K562 (cell line): ENCODE measurements at regions not wholly inside any gene's neighbourhood (a gene's known extent, or its start where the extent isn't known, plus 50 kb on each side); places are given as distances from the start of the nearest gene placed in this dataset.

Experiments
- ATAC-seq: fragments of 200-7000 bp; cut with Tn5 transposase; 3 replicates; pipeline ENCODE4 v1.9.1; 2020; ENCODE audit warnings: moderate library complexity
- BruUV-seq: library from RNA; stranded (reverse); fragments of 400-500 nt; replicated peaks from 2 replicates; lab custom pipeline; 2021; lab: Mats Ljungman, UMichigan
- CTCF ChIA-PET: fragments of 300-600 bp; formaldehyde crosslinking; extraction: SDS; loops from one replicate; lab custom pipeline; 2021; ENCODE audit warnings: low intra/inter-chr PET ratio; lab: Yijun Ruan, JAX
- POLR2A ChIA-PET: fragments of 300-600, 350-650 bp; sonication (Branson Sonifier 250); formaldehyde crosslinking; extraction: SDS; loops from one replicate; lab custom pipeline; 2021; ENCODE audit warnings: antibody characterized with exemption, inconsistent platforms; lab: Yijun Ruan, JAX
- DNase-seq, 4 experiments: peaks; one replicate each; pipeline versions ENCODE4 v3.0.0 to v3.0.0-alpha.2; 2011 to 2018; ENCODE audit warnings: low spot score in 3 of 4, mixed read lengths in 3 of 4; ENCODE audit errors: extremely low read depth in 1 of 4
- FAIRE-seq: peaks from 2 replicates; lab custom pipeline; 2011; peaks lifted over from hg19 to GRCh38; lab: Jason Lieb, UNC
- H2AFZ ChIP-seq: 2 replicates; pipeline ENCODE4 v1.6.0; 2011; ENCODE audit warnings: low read depth, low read length, control low read depth, inconsistent platforms
- H3K27ac ChIP-seq: fragments of 200-600 bp; 3 replicates; pipeline ENCODE4 v1.8.0; 2011; ENCODE audit warnings: low read depth, mild to moderate bottlenecking, control low read depth, inconsistent platforms, low read length, moderate library complexity, mixed read lengths; ENCODE audit errors: extremely low read depth
- H3K27me3 ChIP-seq, 2 experiments: fragments of 300-600 bp in 1 of 2; 2 replicates in 1 of 2; 3 replicates in 1 of 2; pipeline versions ENCODE4 v1.6.0 to v1.8.0; 2011; ENCODE audit warnings: inconsistent platforms in 2 of 2, low read length in 2 of 2, mild to moderate bottlenecking in 1 of 2, mixed read lengths in 1 of 2, moderate library complexity in 1 of 2; ENCODE audit not compliant: control insufficient read depth in 2 of 2, insufficient read depth in 2 of 2
- H3K36me3 ChIP-seq: fragments of 300-600 bp; 3 replicates; pipeline ENCODE4 v1.8.0; 2011; ENCODE audit warnings: mild to moderate bottlenecking, low read length, inconsistent platforms; ENCODE audit not compliant: control insufficient read depth, insufficient read depth
- H3K4me1 ChIP-seq, 2 experiments: fragments of 200-600 bp in 1 of 2; replicated peaks in 1 of 2; 2 replicates in 1 of 2; 3 replicates in 1 of 2; pipeline versions ENCODE4 v1.5.1 to v1.8.0; 2011; ENCODE audit warnings: inconsistent platforms in 2 of 2, low read length in 2 of 2, mild to moderate bottlenecking in 1 of 2, mixed read lengths in 1 of 2, moderate library complexity in 1 of 2; ENCODE audit not compliant: control insufficient read depth in 2 of 2, insufficient read depth in 2 of 2
- H3K4me2 ChIP-seq: 2 replicates; pipeline ENCODE4 v1.6.1; 2011; ENCODE audit warnings: low read length, control low read depth, inconsistent platforms, mixed read lengths; ENCODE audit not compliant: insufficient read depth
- H3K4me3 ChIP-seq: fragments of 200-600 bp; sonication (generic), shearing (Covaris generic); 2 replicates; pipeline ENCODE4 v1.5.1; 2016; ENCODE audit warnings: control low read depth, inconsistent platforms
- H3K79me2 ChIP-seq: fragments of 200-600 bp; 3 replicates; pipeline ENCODE4 v1.8.0; 2011; ENCODE audit warnings: low read length, inconsistent platforms; ENCODE audit not compliant: control insufficient read depth, insufficient read depth
- H3K9ac ChIP-seq, 2 experiments: 2 replicates each; pipeline versions ENCODE4 v1.6.0 to v1.6.1; 2011; ENCODE audit warnings: low read depth in 2 of 2, low read length in 2 of 2, control low read depth in 1 of 2, inconsistent platforms in 1 of 2, mild to moderate bottlenecking in 1 of 2, mixed read lengths in 1 of 2; ENCODE audit not compliant: insufficient read depth in 1 of 2
- H3K9me1 ChIP-seq: one replicate; pipeline ENCODE4 v1.6.0; 2011; ENCODE audit warnings: inconsistent platforms, mild to moderate bottlenecking, low read length, moderate library complexity; ENCODE audit not compliant: control insufficient read depth, insufficient read depth
- H3K9me3 ChIP-seq: replicated peaks from 2 replicates; pipeline ENCODE4 v1.5.1; 2011; ENCODE audit warnings: low read depth, low read length, inconsistent platforms; ENCODE audit not compliant: control insufficient read depth, insufficient read depth
- H4K20me1 ChIP-seq: replicated peaks from 2 replicates; pipeline ENCODE4 v1.6.1; 2011; ENCODE audit warnings: low read length, inconsistent platforms, mixed read lengths; ENCODE audit not compliant: control insufficient read depth, insufficient read depth
- DACH1 ChIP-seq: fragments of 450-650 bp; IDR thresholded peaks from 2 replicates; pipeline ENCODE4 v1.6.1; 2018; ENCODE audit not compliant: partially characterized antibody
- E2F4 ChIP-seq: sonication (generic); formaldehyde crosslinking; IDR thresholded peaks from 2 replicates; pipeline ENCODE4 v1.8.0; 2022; ENCODE audit warnings: mild to moderate bottlenecking, low read depth, missing genetic modification reagents
- HNRNPUL1 ChIP-seq: fragments of 200-400 bp; formaldehyde crosslinking; IDR thresholded peaks from 2 replicates; pipeline ENCODE4 v1.6.1; 2017; ENCODE audit warnings: low read length
- SNRNP70 ChIP-seq: fragments of 200-400 bp; formaldehyde crosslinking; optimal IDR thresholded peaks from 2 replicates; pipeline ENCODE3; 2017; ENCODE audit warnings: low read depth, low read length
- TAF7 ChIP-seq: fragments of 450-650 bp; IDR thresholded peaks from 2 replicates; pipeline ENCODE4 v1.6.1; 2016; ENCODE audit warnings: missing genetic modification characterization, missing compliant biosample characterization
- ZEB2 ChIP-seq: fragments of 450-650 bp; IDR thresholded peaks from 2 replicates; pipeline ENCODE4 v1.6.1; 2016
- ZNF589 ChIP-seq: fragments of 200-800 bp; sonication (Bioruptor generic); IDR thresholded peaks from 2 replicates; pipeline ENCODE4 v1.6.1; 2016; ENCODE audit warnings: low read depth, missing genetic modification characterization, missing compliant biosample characterization
- WGBS: fragments of 100-300 bp; shearing (Covaris generic); methylation state at CpG from one replicate; pipeline ENCODE4 v1.1.6; 2016; ENCODE audit warnings: low coverage, mixed read lengths; ENCODE audit not compliant: insufficient coverage; ENCODE audit errors: missing lambda C conversion rate; 5-methylcytosine and 5-hydroxymethylcytosine counted together
- in situ Hi-C: fragments of 300-500 bp; cut with MboI; formaldehyde crosslinking; loops from 4 replicates; pipeline ENCODE4 v1.15.0; 2018; ENCODE audit warnings: inconsistent platforms, mixed read lengths
- intact Hi-C: fragments of 100-400 bp; cut with micrococcal nuclease; formaldehyde crosslinking; loops from 2 replicates; pipeline ENCODE4 v1.14.2; 2022
- TF ChIP-seq, protein P1 (sequence below): fragments of 450-650 bp; formaldehyde crosslinking; IDR thresholded peaks from 2 replicates; pipeline ENCODE4 v1.4.0; 2022; ENCODE audit warnings: missing genetic modification characterization

DNA sequence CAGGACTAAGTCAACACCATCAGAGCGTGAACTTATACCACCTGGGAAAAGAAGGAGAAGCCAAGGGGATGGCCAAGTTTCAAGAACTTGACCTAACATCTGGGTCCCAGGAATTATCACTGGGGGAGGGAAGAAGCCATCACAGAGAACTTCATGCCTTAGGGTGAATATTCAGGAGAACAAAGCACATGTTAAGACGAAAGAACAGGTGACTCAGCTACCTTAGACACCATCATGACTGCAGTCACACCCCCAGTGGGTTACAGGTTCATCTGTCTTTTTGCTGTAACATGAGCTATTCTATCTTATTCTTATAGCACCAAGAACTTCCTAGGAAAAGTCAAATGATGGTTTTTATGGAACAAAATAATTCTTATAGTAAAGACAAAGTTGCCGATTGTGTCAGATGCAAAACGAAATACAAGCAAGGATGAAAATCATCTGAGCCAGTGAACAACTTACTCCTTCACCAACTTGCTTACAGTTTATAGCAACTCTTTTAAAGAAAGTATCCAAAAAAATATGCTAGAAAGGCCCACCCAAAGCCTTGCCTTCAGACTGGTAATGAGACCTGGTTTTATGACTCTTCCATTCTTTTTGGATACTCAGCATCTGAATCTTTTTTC is 72.0 kb downstream of the TPRA1 start:
- TF ChIP-seq TAF7 (tag) (no peak), ZEB2 (no peak), HNRNPUL1 (no peak), E2F4 (no peak), SNRNP70 (no peak), DACH1 (no peak), ZNF589 (CRISPR knock-in tag) (no peak)
- TF ChIP-seq, protein P1, sequence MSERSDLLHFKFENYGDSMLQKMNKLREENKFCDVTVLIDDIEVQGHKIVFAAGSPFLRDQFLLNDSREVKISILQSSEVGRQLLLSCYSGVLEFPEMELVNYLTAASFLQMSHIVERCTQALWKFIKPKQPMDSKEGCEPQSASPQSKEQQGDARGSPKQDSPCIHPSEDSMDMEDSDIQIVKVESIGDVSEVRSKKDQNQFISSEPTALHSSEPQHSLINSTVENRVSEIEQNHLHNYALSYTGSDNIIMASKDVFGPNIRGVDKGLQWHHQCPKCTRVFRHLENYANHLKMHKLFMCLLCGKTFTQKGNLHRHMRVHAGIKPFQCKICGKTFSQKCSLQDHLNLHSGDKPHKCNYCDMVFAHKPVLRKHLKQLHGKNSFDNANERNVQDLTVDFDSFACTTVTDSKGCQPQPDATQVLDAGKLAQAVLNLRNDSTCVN (CRISPR knock-in tag): no peak
- in situ Hi-C loops: no loop called here
- ATAC-seq (no peak), DNase-seq (no peak), FAIRE-seq (no peak)
- Histone ChIP-seq H3K36me3 (no peaks in the 10 kb centered on the region), H2AFZ (no peak overlapping the region), H3K4me2 (no peak overlapping the region), H3K27me3 (peaks cover 0 to 3% of the 10 kb centered on the region in 2 experiments; a peak in 1 of 5 replicates), H3K9ac (no peak overlapping the region), H3K79me2 (no peaks in the 10 kb centered on the region), H3K9me1 (no peaks in the 10 kb centered on the region), H3K27ac (no peak overlapping the region), H4K20me1 (no peaks in the 10 kb centered on the region), H3K9me3 (no peaks in the 10 kb centered on the region), H3K4me3 (no peak overlapping the region), H3K4me1 (no peaks in the 10 kb centered on the region)
- BruUV-seq: no TSS peak
- intact Hi-C loops: no loop called here
- POLR2A ChIA-PET: no interaction called here
- CTCF ChIA-PET: no interaction called here
- WGBS: 0% methylated on average over 4 of the region's 4 CpGs
